COLO668 (cell line): ENCODE measurements at regions not wholly inside any gene's neighbourhood (a gene's known extent, or its start where the extent isn't known, plus 50 kb on each side); places are given as distances from the start of the nearest gene placed in this dataset.
"Not testable (repeated sequence)": the region's sequence is repeated elsewhere in the genome, so short reads cannot be mapped to it uniquely, and the experiment has no call there.

ENCODE experiments used
- DNase-seq: peaks from one replicate; lab custom pipeline; 2025; ENCODE audit not compliant: unreplicated experiment; lab: John Stamatoyannopoulos, UW

DNA sequence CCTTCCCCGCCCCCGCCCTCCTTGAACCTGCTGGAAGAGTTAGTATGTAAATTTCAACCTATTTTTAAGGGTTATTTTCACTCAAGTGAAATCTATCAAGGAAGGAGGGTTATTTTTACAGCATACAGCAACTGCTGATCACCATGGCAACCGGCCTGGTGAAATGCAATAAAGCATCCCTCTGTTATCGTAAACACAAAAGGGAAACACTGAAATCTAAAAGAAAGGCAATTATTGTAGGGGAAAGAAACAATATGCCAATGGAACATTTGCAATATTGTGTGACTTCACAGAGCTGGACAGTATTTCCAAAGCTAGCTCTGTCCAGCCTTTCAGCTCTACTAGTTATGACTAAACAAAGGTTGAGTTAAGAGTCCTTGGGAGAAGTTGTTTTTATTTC lies 588.3 kb upstream of the PBX1 start:
- DNase-seq, result no peak

DNA sequence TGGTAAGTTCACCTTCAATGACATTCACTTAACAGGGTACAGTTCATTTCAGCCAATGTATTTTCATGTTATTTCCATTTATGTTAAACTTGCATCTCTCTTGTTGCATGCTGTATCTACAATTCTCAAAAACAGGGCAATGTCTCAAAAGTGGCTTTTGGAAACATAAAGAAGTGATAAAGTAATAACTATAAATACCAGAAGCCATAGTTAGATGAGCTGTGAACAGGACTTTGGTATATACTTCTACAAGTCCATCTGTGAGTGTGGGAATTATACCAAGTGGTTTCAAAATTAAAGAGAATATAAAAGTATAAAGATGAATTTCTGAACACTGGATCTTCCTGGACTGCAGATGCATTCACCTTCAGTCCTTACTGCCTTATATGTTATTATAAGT lies 585.4 kb upstream of the PBX1 start:
- no peak for DNase-seq

DNA sequence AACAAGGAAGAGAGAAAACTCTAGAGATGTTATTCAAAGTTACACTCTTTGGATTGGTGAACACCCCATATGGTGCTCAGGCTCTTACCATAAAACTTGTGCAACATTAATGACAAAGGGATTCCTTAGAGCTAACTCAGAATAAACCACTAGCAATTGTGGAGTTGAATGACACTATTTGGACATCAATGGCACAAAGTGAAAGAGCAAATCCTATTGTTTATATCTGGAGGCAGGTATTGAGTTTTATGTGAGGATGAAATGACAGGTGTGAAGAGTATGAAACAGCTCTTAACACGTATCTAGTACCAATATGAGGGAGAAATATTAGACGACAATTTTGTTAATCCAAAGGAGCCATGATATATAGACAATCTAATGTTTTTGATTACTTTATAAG lies 584.9 kb upstream of the PBX1 start:
- no peak for DNase-seq

DNA sequence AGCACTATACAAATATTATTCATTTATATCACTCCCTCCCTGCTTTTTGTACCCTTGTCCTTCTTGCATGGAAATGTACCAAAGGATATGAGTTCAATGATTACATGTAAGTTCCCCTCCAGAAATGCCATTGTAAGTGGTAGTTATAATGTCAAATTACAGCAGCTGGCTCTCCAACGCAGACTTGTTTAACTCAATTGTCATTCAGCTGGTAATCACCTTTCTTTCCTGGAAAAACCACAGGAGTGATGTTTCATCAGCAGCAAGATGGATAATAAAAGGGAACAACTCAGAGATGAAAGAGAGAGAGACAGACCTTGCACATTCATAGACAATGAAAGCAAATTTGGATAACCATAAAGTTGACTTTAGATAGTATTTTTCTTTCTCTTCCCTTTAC lies 578.6 kb upstream of the PBX1 start:
- DNase-seq, result peak; percentile 53

DNA sequence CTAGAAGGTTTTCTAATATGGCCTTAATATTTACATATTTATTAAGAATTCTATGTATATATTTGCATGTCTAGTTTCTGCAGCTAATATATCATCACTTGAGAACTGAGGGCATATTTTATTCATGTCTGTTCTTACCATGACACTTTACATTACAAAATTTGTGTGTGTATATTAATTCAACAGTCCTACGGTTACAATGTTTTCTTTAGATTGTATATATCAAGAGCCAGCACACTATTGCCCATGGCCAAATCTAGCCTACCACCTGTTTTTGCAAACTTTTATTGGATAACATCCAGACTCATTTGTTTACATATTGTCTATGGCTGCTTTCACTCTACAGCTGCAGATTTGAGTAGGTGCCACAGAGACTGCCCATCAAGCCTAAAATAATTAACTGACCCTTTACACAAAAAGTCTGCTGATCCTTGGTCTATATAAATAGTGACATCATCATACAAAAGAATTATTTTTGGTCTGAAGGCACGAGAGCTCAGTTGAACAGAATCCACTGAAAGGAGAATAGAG lies 577.4 kb upstream of the PBX1 start:
- peak; percentile 57 for DNase-seq

DNA sequence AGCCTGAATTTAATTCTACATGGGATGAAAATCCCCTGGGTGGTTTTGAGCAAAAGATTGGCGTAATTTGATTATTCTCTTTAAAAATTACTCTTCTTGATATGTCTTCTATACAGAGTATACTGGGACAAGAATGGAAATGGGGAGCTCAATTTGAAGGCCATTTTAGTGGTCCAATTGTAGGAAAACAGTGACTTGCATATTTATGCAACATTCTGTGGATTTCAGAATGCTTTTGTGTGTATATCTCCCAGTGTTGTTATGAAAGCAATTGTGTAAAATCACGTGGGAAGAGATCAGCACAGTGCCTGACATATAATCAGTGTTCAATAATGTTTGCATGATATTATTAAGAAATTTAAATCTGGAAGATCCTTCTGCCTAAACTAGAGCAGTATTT lies 575.9 kb upstream of the PBX1 start:
- no peak for DNase-seq

DNA sequence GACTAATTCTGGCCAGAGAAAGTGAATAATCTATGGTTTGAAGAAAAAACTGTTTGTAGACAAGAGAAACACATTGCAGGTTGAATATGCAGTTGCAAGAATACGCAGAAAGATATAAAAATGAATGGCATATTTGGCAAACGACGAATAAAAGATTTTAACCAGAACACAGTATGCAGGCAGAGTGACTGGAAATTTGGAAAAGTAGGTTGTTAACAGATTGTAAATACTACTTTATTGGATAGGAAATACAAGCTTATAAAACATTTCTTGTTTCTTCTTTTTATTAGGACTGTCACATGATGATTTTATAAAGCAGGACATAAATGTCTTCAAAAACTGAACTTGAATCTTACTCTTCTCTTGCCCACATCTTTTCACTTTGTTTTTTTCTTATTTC lies 573.3 kb upstream of the PBX1 start:
- DNase-seq, result no peak

DNA sequence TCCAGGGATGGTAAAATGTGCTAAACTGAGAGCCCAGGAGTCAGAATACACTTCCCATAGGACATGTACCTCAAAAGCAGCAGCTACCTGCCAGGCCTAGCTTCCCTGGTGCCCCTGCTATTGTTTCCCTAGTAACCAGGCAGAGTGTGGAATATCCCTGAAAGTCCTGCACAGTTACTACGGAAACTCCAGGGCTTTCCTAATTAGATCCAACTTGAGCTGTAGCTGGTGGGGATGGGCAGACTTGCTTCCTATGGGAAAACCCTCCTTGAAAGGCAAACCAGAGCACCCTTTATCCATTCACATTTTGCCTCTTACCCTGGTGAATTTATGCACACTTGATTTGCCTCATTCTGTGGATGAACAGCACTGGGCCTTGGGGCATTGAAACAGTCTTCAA lies 559.9 kb upstream of the PBX1 start:
- DNase-seq, result no peak

DNA sequence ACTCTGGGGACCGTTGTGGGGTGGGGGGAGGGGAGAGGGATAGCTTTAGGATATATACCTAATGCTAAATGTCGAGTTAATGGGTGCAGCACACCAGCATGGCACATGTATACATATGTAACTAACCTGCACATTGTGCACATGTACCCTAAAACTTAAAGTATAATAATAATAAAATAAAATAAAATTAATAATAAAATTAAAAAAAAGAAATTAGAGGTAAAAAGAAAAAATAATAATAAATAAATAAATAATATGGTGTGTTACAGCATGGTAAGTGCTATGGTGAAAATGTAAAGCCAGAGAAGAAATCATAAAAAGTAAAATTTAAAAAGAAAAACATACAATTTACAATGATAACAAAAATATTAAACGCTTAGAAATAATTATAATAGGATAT lies 552.8 kb upstream of the PBX1 start:
- not testable (repeated sequence) for DNase-seq

DNA sequence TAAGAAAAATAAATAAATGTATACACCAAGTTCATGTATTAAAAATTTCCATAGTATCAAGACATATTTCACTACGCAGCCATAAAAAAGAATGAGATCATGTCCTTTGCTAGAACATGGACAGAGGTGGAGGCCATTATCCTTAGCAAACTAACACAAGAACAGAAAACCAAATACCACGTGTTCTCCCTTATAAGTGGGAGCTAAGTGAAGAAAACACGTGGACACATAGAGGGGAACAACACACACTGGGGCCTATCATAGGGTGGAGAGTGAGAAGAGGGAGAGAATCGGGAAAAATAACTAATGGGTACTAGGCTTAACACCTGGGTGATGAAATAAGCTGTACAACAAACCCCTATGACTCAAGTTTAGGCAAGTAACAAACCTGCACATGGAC lies 552.4 kb upstream of the PBX1 start:
- no peak for DNase-seq

DNA sequence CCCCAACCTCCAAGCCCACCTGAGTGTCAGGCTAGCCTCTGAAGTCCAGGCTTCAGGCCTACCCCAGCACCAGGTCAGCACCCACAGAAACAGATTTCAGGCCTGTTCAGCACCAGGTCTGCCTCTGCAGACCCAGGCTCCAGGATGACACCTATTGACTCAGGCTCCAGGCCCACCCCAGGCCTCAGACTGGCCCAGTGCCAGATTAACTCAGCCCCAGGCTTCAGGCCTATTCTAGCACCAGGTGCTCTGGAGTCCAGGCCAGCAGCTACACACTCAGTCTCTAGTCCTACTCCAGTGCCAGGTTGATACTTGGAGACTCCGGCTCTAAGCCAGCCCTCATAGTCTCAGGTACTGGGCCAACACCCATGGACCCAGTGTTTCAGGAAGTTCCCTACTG lies 541.7 kb upstream of the PBX1 start:
- DNase-seq, result peak; percentile 66

DNA sequence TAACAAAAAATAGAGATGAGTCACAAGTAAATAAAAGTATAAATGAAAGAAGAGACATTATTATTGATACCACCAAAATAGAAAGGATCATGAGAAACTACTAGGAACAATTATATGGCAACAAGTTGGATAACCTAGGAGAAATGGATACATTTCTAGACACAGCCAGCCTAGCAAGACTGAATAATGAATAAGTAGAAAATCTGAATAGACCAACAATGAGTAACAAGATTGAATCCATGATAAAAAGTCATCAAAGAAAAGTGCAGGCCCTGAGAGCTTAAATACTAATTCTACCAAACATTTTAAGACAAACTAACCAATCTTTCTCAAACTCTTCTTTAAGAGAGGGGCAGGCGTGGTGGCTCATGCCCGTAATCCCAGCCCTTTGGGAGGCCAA lies 538.6 kb upstream of the PBX1 start:
- DNase-seq, result no peak

DNA sequence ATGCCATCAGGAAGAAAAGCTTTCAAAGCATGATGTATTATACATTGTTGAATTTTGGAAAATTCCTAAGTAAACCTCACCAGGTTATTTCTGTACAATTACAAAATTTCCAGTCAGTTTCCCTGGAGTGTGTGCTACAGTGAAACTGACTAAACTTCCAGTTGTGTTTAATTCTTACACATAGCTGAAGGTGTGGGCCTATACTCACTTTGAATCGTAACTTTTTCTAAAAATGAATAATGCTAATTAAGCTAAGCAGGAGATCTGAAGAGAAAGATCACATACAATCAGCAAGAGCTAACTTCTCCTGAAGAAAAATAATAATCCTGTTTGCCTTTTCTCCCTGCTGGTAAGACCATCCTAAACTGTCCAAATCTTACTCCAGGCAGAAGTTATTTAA lies 537.2 kb upstream of the PBX1 start:
- DNase-seq, result no peak

DNA sequence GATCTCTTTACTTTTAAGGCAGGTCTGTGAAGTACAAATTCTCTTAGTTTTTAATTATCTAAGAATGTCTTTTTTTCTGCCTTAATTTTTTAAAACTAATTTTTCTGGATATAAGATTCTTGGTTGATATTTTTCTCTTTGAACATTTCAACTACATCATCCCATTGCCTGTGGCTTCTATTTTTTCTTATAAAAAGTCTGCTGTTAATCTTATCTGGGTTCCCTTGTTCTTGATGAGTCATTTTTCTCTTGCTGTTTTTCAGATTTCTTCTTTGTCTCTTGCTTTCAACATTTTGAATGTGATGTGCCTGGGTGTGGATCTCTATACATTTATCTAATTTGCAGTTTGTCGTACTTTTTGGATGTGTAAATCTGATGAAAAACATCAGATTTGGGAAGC lies 525.2 kb upstream of the PBX1 start:
- DNase-seq, result no peak

DNA sequence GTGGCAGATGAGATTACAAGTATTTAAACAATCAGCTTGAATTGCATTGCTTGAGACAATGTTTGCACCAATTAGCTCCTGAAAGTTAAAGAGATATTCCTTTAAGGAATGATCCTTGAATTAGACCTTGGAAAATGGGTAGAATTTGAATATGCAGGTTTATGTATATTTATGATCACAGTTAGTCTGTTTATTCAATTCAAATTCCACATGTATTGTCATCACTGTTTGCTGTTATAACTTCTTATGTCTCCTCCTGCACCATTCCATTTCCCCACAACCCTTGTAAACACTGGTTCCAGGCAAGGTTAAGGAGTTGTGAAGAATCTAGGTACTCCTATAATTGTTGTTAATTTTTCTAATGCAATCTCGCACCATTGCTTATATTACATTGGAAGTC lies 518.2 kb upstream of the PBX1 start:
- no peak for DNase-seq

DNA sequence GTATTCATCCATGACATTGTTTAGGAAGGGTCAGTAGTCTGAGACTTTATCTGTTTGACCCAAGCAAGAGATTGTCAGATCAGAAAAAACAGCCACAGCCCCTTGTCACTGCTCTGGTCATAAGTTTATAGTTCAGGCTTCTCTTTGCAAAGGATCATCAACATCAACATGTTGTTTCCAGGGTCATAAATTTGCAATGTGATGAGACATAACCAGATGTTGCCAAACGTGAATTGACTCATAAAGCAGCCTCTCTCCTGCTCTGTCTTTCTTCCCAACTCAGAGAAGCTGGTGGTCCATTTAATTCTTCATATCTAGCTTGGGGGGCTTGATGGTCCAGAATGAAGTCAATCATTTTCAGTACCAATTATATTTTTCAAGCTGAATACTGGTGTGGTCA lies 507.2 kb upstream of the PBX1 start:
- DNase-seq, result no peak

DNA sequence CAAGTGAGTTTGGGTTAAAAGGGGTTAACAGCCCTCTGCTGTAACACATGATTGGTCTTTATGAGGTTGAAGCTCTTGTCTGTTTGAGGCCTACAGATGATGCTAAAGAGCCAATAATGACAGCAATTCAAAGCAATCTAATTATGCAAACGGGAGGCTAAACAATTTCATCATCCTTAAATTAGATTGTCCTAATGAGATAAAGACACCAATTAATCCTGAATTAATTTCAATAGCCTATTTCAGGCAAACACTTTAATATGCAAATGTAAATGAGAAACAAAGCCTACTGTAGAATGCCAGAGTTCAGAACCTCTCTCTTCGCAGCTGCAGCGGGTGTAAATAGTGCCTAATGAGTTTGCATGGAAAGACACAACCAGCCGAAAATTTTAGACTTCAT lies 504.7 kb upstream of the PBX1 start:
- no peak for DNase-seq

DNA sequence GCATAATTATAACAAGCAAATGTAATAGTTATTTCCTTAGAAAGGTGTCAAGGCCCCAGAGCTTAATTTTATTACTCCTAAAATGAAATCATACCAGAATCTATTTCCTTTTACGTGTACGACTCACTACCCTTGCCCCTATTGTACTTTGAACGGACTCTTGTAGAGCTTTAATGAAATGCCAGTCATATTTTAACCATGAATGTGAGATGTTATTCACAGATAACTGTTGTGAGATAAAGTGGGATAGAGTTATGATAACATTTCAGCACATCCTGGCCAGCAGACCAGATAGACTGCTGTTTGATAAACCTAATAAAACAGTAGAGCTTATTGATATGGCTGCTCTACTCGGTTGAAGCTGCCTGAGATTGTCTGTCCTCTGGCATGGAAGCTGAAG lies 500.8 kb upstream of the PBX1 start:
- no peak for DNase-seq

DNA sequence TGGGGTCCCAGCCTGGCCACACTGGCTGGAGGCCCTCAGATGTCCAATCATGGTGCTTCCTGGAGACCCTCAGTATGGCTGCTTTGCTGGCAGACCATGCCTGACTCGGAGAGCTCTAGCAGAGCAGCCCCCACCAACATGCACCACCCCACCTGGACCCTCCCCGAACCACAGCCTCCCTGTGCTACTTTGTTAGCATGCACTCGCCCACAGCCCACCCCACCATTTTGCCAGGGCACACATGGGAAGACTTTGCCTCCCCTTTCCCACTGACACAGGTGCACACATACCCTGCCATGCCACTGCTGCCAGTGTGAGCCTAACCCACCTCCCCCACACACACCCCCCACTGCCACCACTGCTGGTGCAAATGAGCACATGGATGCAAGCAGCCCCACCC lies 497.5 kb upstream of the PBX1 start:
- DNase-seq, result no peak

DNA sequence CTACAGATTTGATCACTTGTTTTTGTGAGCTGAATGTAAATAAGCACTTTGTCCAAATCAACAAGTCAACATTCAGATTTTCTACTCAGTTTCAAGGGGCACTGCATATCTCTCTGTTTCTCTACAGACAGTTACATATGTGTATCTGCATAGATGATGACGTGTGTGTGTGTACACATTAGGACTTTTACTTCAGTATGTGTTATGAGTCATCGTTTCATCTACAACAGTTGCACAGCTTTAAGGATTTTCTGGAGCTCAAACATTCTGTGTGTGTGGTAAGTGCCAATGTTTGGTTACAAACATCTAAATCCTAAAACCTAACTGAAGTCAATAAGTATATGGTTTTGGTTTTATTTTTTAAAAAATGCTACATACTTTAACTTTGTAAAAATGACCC lies 494.5 kb upstream of the PBX1 start:
- DNase-seq, result no peak

DNA sequence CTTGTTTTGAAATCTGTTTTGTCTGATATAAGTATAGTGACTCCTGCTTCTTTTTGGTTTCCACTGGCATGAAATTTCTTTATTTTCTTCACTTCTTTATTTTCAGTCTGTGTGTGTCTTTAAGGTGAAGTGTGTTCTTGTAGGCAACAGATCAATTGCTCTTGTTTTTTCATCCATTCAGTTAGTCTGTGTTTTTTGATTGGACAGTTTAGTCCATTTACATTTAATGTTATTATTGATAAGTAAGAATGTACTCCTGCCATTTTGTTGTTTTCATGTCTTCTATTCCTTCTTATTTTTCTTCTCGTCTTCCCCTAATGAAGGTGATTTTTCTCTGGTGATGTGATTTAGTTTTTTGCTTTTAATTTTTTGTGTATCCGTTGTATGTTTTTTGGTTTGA lies 487.7 kb upstream of the PBX1 start:
- DNase-seq, result no peak

DNA sequence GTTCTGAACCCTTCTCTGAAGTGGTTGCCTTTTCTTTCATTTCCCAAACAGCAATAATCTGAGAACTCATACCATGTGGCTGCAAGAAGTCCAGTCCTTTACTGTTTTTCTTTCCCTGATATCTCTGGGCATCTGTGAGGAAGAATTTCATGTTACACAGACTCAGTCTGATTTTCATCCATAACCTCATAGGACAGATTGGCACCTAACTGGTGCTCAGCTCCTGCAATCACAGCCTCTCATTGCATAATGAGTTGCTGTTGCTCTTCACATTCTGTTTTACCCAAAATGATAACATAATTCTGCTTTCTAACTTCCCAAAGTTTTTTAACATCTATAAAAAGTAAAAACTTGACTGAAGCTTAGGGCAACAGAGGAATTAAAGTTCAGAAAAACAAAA lies 472.2 kb upstream of the PBX1 start:
- no peak for DNase-seq

DNA sequence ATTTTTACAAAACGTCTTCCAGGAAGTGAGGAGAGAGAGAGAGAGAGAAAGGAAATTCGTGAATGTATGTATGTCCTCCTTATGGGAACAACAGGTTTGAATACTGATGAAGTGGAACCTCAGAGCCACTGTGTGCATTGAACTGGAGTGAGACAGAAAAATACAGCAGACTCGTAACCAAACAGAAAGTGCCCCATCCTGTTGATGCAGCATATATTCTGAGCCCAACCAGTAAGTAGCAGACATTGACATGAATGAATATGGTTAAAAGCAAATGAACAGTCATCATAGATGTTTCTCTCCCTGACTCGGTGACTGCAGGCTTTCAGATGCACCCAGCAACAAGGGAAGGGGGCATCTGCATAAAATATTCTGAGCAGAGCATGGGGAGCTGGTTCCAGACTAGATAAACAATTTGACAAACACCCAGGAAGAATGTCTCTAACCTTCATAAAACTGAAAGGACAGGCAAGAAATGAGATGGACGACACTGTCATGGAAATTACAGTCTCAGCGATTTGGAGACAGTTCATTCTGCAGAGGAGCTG lies 471.0 kb upstream of the PBX1 start:
- no peak for DNase-seq
